ENCODE measurements at regions not wholly inside any gene's neighbourhood (a gene's known extent, or its start where the extent isn't known, plus 50 kb on each side); places are given as distances from the start of the nearest gene placed in this dataset.

GRCh38 chr6:164744301-164744700, 565.1 kb downstream of the C6orf118 start:
- Histone ChIP-seq H3K9me1 (ENCODE audit: insufficient read depth, low read length) (no peaks in the 10 kb centered on the region), H4K91ac (ENCODE audit: insufficient read depth, low read depth, low read length) (no peak overlapping the region), H3K18ac (ENCODE audit: low read depth, low read length) (no peak overlapping the region), H2BK15ac (ENCODE audit: low read depth, low read length) (no peak overlapping the region), H2BK5ac (ENCODE audit: low read depth, low read length, poor library complexity, severe bottlenecking) (no peak overlapping the region), H2AK5ac (ENCODE audit: low read depth, low read length) (no peak overlapping the region), H3K27me3 (ENCODE audit: control insufficient read depth, insufficient read depth, low read length) (no peaks in the 10 kb centered on the region), H3K56ac (ENCODE audit: extremely low read depth, insufficient read depth, low read length) (no peak overlapping the region), H3K4ac (ENCODE audit: low read depth, low read length) (no peak overlapping the region), H3K4me2 (ENCODE audit: low read depth, low read length) (no peak overlapping the region), H3K27ac (ENCODE audit: insufficient read depth, low read length) (no peak overlapping the region), H3K9me3 (ENCODE audit: control insufficient read depth, insufficient read depth, low read length) (peaks cover 13% of the 10 kb centered on the region), H4K20me1 (ENCODE audit: insufficient read depth, low read length) (no peaks in the 10 kb centered on the region), H4K8ac (ENCODE audit: low read depth in 2 of 2, low read length in 2 of 2) (no peak overlapping the region), H2BK120ac (ENCODE audit: low read depth, low read length) (no peak overlapping the region), H3K36me3 (ENCODE audit: control insufficient read depth, insufficient read depth, low read length) (no peaks in the 10 kb centered on the region), H2BK20ac (ENCODE audit: low read depth, low read length) (no peak overlapping the region), H3K9ac (ENCODE audit: low read depth, low read length) (no peak overlapping the region), H4K5ac (ENCODE audit: low read depth, low read length) (no peak overlapping the region), H3K14ac (replicated peaks; ENCODE audit: low read depth, low read length) (no peak overlapping the region), H2AK9ac (replicated peaks; ENCODE audit: low read depth, low read length, poor library complexity) (no peak overlapping the region), H3K4me1 (ENCODE audit: control insufficient read depth, insufficient read depth, low read length) (no peaks in the 10 kb centered on the region), H3K79me1 (ENCODE audit: low read depth in 1 of 2, low read length in 2 of 2) (no peaks in the 10 kb centered on the region), H3K23ac (ENCODE audit: low read depth, low read length) (no peak overlapping the region), H3K4me3 (ENCODE audit: insufficient read depth, low read depth, low read length) (no peak overlapping the region), H2AFZ (replicated peaks; ENCODE audit: low read length, poor library complexity) (no peak overlapping the region)
- no TSS peak for BruUV-seq (replicated peaks)
- in situ Hi-C loops (cut with MboI; ENCODE audit: low sequenced_read_pairs) = no loop called here
- WGBS, 2 experiments (ENCODE audit: extremely low coverage in 2 of 2, insufficient read length in 1 of 2) = no CpG with 5 or more reads among the region's 4 CpGs
- TF ChIP-seq RAD21 (IDR thresholded peaks at IDR 0.05; ENCODE audit: low read length) (no peak), MXI1 (IDR thresholded peaks at IDR 0.05; ENCODE audit: borderline replicate concordance, low read depth, low read length) (no peak), CHD1 (IDR thresholded peaks at IDR 0.05; ENCODE audit: low read depth, low read length) (no peak), RCOR1 (IDR thresholded peaks at IDR 0.05; ENCODE audit: insufficient replicate concordance, low read length) (no peak), CTCF (conservative IDR thresholded peaks at IDR 0.05; ENCODE audit: low read depth, low read length) (no peak), SMC3 (IDR thresholded peaks at IDR 0.05; ENCODE audit: low read depth, low read length) (no peak), BHLHE40 (IDR thresholded peaks at IDR 0.05; ENCODE audit: low read depth, low read length) (no peak), NFE2L2 (IDR thresholded peaks at IDR 0.05; ENCODE audit: low read depth, low read length) (no peak), POLR2A (IDR thresholded peaks at IDR 0.05; ENCODE audit: low read depth, low read length) (no peak), ELK1 (IDR thresholded peaks at IDR 0.05; ENCODE audit: borderline replicate concordance, low read depth, low read length) (no peak), RFX5 (IDR thresholded peaks at IDR 0.05; ENCODE audit: low read depth, low read length) (no peak), USF2 (IDR thresholded peaks at IDR 0.05; ENCODE audit: low read depth, low read length) (no peak), MAZ (IDR thresholded peaks at IDR 0.05; ENCODE audit: borderline replicate concordance, low read depth, low read length) (no peak), FOS (IDR thresholded peaks at IDR 0.05; ENCODE audit: low read depth, low read length) (no peak), MAFK (IDR thresholded peaks at IDR 0.05; ENCODE audit: low read depth, low read length) (no peak)
- ATAC-seq (ENCODE audit: low read depth) (no peak), DNase-seq (no peak)
- ChIA-PET CTCF (no interaction called here), POLR2A (ENCODE audit: unreplicated experiment) (no interaction called here)
- dilution Hi-C loops (cut with HindIII; ENCODE audit: low sequenced_read_pairs, unreplicated experiment) = no loop called here
- intact Hi-C loops (cut with micrococcal nuclease) = no loop called here

Data from IMR-90 (cell line).